ENCODE measurements at regions not wholly inside any gene's neighbourhood (a gene's known extent, or its start where the extent isn't known, plus 50 kb on each side); places are given as distances from the start of the nearest gene placed in this dataset.
"Not testable (repeated sequence)": the region's sequence is repeated elsewhere in the genome, so short reads cannot be mapped to it uniquely, and the experiment has no call there.

- no peak overlapping the region for H3K4me3 ChIP-seq (ENCODE audit: low read length)
- no peaks in the 10 kb centered on the region for H3K4me1 ChIP-seq (ENCODE audit: control insufficient read depth, insufficient read depth, low read length)
- WGBS, result 30% methylated on average over 3 of the region's 3 CpGs
- intact Hi-C loops (cut with DNase I), result no loop called here
- H3K27me3 ChIP-seq (ENCODE audit: control insufficient read depth, insufficient read depth), result no peaks in the 10 kb centered on the region
- no peaks in the 10 kb centered on the region for H3K9me3 ChIP-seq (ENCODE audit: control insufficient read depth, low read length)
- DNase-seq (no peak), ATAC-seq (no peak)
- no peak overlapping the region for H3K27ac ChIP-seq (ENCODE audit: low read length)
These were observed 99.9 kb upstream of the SLC24A4 start for GRCh38 chr14:92223025-92223424.

GRCh38 chr14:92224358-92224954 lies 98.5 kb upstream of the SLC24A4 start:
- ATAC-seq, result no peak
- intact Hi-C loops (cut with DNase I), result no loop called here
- H3K27me3 ChIP-seq (ENCODE audit: control insufficient read depth, insufficient read depth), result no peaks in the 10 kb centered on the region
- no peaks in the 10 kb centered on the region for H3K9me3 ChIP-seq (ENCODE audit: control insufficient read depth, low read length)
- H3K27ac ChIP-seq (ENCODE audit: low read length), result no peak overlapping the region
- H3K4me3 ChIP-seq (ENCODE audit: low read length), result no peak overlapping the region
- H3K4me1 ChIP-seq (ENCODE audit: control insufficient read depth, insufficient read depth, low read length), result no peaks in the 10 kb centered on the region
- WGBS, result 81% methylated on average over 10 of the region's 10 CpGs
- no peak for DNase-seq

DNA sequence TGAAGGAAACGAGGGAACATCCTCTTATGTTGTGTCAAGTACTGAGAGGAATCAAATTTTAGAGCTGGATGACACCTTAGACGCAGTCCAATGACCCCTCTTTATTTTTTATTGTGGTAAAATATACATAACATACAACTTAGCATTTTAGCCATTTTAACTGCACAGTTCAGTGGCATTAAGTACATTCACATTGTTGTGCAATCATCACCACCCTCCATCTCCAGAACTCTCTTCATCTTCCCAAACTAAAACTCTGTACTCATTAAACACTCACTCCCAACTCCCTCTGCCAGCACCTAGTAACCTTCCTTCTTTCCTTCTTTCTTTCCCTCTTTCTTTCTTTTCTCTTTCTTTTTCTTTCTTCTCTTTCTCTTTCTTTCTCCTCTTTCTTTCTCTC lies 97.2 kb upstream of the SLC24A4 start:
- Histone ChIP-seq H3K9me3 (ENCODE audit: control insufficient read depth, low read length) (no peaks in the 10 kb centered on the region), H3K27ac (ENCODE audit: low read length) (no peak overlapping the region), H3K4me3 (ENCODE audit: low read length) (no peak overlapping the region), H3K27me3 (ENCODE audit: control insufficient read depth, insufficient read depth) (no peaks in the 10 kb centered on the region), H3K4me1 (ENCODE audit: control insufficient read depth, insufficient read depth, low read length) (no peaks in the 10 kb centered on the region)
- intact Hi-C loops (cut with DNase I), result no loop called here
- no peak for ATAC-seq
- 60% methylated on average over 2 of the region's 2 CpGs for WGBS
- DNase-seq, result no peak

GRCh38 chr14:92226166-92226565 lies 96.8 kb upstream of the SLC24A4 start:
- H3K9me3 ChIP-seq (ENCODE audit: control insufficient read depth, low read length); H3K4me1 ChIP-seq (ENCODE audit: control insufficient read depth, insufficient read depth, low read length); DNase-seq; ATAC-seq; intact Hi-C loops (cut with DNase I); H3K27ac ChIP-seq (ENCODE audit: low read length); H3K27me3 ChIP-seq (ENCODE audit: control insufficient read depth, insufficient read depth); H3K4me3 ChIP-seq (ENCODE audit: low read length): not testable (repeated sequence)

DNA sequence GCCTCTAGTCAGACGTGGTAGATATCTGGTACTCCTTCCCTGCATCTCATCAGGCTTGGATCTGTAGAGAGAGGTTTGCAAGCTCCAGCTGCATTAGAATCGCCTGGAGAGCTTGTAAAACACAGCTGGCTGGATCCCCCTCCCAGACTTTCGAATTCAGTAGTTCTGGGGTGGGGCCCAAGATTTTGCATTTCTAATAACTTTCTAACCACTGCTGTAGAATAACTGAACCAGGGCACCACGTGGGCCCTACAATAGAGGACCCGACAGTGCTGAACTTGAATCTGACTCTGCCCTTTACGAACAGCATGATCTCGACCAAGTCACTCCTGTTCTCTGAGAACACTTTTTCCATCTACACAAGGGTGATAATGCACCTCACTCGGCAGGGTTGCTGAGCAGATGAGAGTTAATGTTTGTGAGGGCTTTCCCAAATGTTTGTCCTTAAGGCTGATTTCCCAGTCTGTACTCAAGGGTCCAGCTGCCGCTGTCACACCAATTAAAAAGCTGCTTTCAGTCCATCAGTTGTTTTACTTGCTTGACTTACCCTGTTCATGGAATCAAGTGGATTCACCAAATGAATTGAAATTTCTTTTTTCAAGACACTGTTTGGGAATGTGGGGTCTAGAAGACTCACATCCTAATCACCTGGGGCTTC lies 86.6 kb upstream of the SLC24A4 start:
- no peak for ATAC-seq
- Histone ChIP-seq H3K4me1 (ENCODE audit: control insufficient read depth, insufficient read depth, low read length) (no peaks in the 10 kb centered on the region), H3K4me3 (ENCODE audit: low read length) (no peak overlapping the region), H3K9me3 (ENCODE audit: control insufficient read depth, low read length) (no peaks in the 10 kb centered on the region), H3K27ac (ENCODE audit: low read length) (no peak overlapping the region), H3K27me3 (ENCODE audit: control insufficient read depth, insufficient read depth) (no peaks in the 10 kb centered on the region)
- intact Hi-C loops (cut with DNase I), result no loop called here
- WGBS, result 71% methylated on average over 9 of the region's 9 CpGs
- DNase-seq, result no peak

GRCh38 chr14:92240658-92241057 lies 82.3 kb upstream of the SLC24A4 start:
- Histone ChIP-seq H3K4me1 (ENCODE audit: control insufficient read depth, insufficient read depth, low read length) (no peaks in the 10 kb centered on the region), H3K27ac (ENCODE audit: low read length) (no peak overlapping the region), H3K27me3 (ENCODE audit: control insufficient read depth, insufficient read depth) (no peaks in the 10 kb centered on the region), H3K9me3 (ENCODE audit: control insufficient read depth, low read length) (no peaks in the 10 kb centered on the region), H3K4me3 (ENCODE audit: low read length) (no peak overlapping the region)
- intact Hi-C loops (cut with DNase I), result no loop called here
- ATAC-seq (no peak), DNase-seq (no peak)
- 85% methylated on average over 5 of the region's 5 CpGs for WGBS

GRCh38 chr14:92241966-92242595 lies 80.9 kb upstream of the SLC24A4 start:
- ATAC-seq (no peak), DNase-seq (no peak)
- 32% methylated on average over 4 of the region's 4 CpGs for WGBS
- Histone ChIP-seq H3K9me3 (ENCODE audit: control insufficient read depth, low read length) (peaks cover 2% of the 10 kb centered on the region), H3K4me3 (ENCODE audit: low read length) (no peak overlapping the region), H3K4me1 (ENCODE audit: control insufficient read depth, insufficient read depth, low read length) (no peaks in the 10 kb centered on the region), H3K27ac (ENCODE audit: low read length) (no peak overlapping the region), H3K27me3 (ENCODE audit: control insufficient read depth, insufficient read depth) (no peaks in the 10 kb centered on the region)
- intact Hi-C loops (cut with DNase I), result no loop called here

DNA sequence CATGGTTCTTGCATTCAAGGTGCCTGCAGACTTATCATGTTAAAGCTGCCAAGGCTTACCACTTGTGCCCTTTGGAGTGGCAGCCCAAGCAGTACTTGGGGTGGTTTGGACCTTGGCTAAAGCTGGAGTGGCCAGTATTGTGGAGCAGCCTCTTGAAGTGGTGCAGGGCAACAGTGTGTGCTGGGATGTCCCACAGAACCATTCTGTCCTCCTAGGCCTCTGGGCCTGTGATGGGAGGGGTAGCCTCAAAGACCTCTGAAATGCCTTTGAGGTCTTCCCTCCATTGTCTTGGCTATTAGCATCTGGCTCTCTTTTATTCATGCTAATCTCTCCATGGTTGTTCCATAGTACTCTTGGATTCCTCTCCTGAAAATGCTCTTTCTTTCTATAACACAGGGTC lies 78.2 kb upstream of the SLC24A4 start:
- no peak for ATAC-seq
- intact Hi-C loops (cut with DNase I), result no loop called here
- H3K27ac ChIP-seq (ENCODE audit: low read length), result no peak overlapping the region
- peaks cover 2% of the 10 kb centered on the region for H3K9me3 ChIP-seq (ENCODE audit: control insufficient read depth, low read length)
- H3K27me3 ChIP-seq (ENCODE audit: control insufficient read depth, insufficient read depth), result no peaks in the 10 kb centered on the region
- no peak overlapping the region for H3K4me3 ChIP-seq (ENCODE audit: low read length)
- no peaks in the 10 kb centered on the region for H3K4me1 ChIP-seq (ENCODE audit: control insufficient read depth, insufficient read depth, low read length)
- no peak for DNase-seq

- intact Hi-C loops (cut with DNase I), result no loop called here
- Histone ChIP-seq H3K4me3 (ENCODE audit: low read length) (no peak overlapping the region), H3K27ac (ENCODE audit: low read length) (no peak overlapping the region), H3K9me3 (ENCODE audit: control insufficient read depth, low read length) (peaks cover 2% of the 10 kb centered on the region), H3K27me3 (ENCODE audit: control insufficient read depth, insufficient read depth) (no peaks in the 10 kb centered on the region), H3K4me1 (ENCODE audit: control insufficient read depth, insufficient read depth, low read length) (no peaks in the 10 kb centered on the region)
- 69% methylated on average over 4 of the region's 4 CpGs for WGBS
- ATAC-seq (peak in 1 of 2 donors; percentile 13), DNase-seq (no peak)
These were observed 75.6 kb upstream of the SLC24A4 start for GRCh38 chr14:92247341-92247740.

DNA sequence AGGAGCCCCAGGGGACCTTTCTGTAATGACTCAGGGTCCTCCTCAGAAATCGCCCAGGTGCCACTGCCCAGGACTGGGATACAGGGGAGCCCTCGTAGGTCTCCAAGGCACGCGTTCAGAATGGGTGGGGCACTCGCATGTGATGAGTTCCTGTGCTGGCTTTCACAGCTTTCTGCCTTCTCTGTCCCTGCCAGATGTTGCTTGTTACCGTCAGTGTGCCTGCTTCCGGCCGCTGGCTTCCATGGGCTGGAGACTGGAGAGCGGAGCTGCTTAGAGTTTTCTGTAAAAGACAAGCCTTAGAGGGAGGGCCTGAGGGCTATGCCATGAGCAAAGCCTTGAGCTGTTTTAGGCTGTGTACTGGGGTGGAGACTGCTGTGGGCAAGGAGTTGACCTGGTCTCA lies 75.0 kb upstream of the SLC24A4 start:
- no peak overlapping the region for H3K4me3 ChIP-seq (ENCODE audit: low read length)
- H3K4me1 ChIP-seq (ENCODE audit: control insufficient read depth, insufficient read depth, low read length), result no peaks in the 10 kb centered on the region
- WGBS, result 57% methylated on average over 9 of the region's 9 CpGs
- H3K27ac ChIP-seq (ENCODE audit: low read length), result no peak overlapping the region
- DNase-seq (peak in 1 of 3 donors; percentile 31), ATAC-seq (peak in 1 of 2 donors; percentile 36)
- peaks cover 2% of the 10 kb centered on the region for H3K9me3 ChIP-seq (ENCODE audit: control insufficient read depth, low read length)
- intact Hi-C loops (cut with DNase I), result no loop called here
- H3K27me3 ChIP-seq (ENCODE audit: control insufficient read depth, insufficient read depth), result no peaks in the 10 kb centered on the region

- DNase-seq (no peak), ATAC-seq (no peak)
- Histone ChIP-seq H3K4me1 (ENCODE audit: control insufficient read depth, insufficient read depth, low read length) (no peaks in the 10 kb centered on the region), H3K9me3 (ENCODE audit: control insufficient read depth, low read length) (peaks cover 2% of the 10 kb centered on the region), H3K27ac (ENCODE audit: low read length) (no peak overlapping the region), H3K4me3 (ENCODE audit: low read length) (no peak overlapping the region), H3K27me3 (ENCODE audit: control insufficient read depth, insufficient read depth) (no peaks in the 10 kb centered on the region)
- intact Hi-C loops (cut with DNase I), result no loop called here
- 55% methylated on average over 3 of the region's 3 CpGs for WGBS
These were observed 74.3 kb upstream of the SLC24A4 start for GRCh38 chr14:92248696-92249095.

Measured in right cardiac atrium (tissue), 5 donors.